CD4-positive, alpha-beta T cell (primary cell): ENCODE measurements at regions not wholly inside any gene's neighbourhood (a gene's known extent, or its start where the extent isn't known, plus 50 kb on each side); places are given as distances from the start of the nearest gene placed in this dataset.

Experiments
- ATAC-seq: fragments of 200-7000 bp; cut with Tn5 transposase; one replicate; pipeline ENCODE4 v1.10.0; 2022; ENCODE audit warnings: mild to moderate bottlenecking; ENCODE audit not compliant: poor library complexity
- CTCF ChIA-PET: fragments of 350-600 bp; sonication (Branson Sonifier 250); formaldehyde crosslinking; loops from one replicate; lab custom pipeline; 2021; ENCODE audit warnings: antibody characterized with exemption, inconsistent platforms; lab: Charles Lee
- POLR2A ChIA-PET: fragments of 350-600 bp; sonication (Branson Sonifier 250); formaldehyde crosslinking; loops from one replicate; lab custom pipeline; 2021; ENCODE audit warnings: antibody characterized with exemption, inconsistent platforms; lab: Charles Lee
- DNase-seq, 14 experiments: peaks; one replicate each; pipeline ENCODE4 v3.0.0-alpha.2; 2013 to 2020; ENCODE audit warnings: mixed read lengths in 2 of 14
- H3K27ac ChIP-seq, 2 donors: one replicate each; pipeline versions ENCODE4 v1.5.1 to v1.7.0; 2013; ENCODE audit warnings: low read length in 2 of 2, low read depth in 1 of 2, mild to moderate bottlenecking in 1 of 2
- H3K27me3 ChIP-seq, 2 experiments: 1 replicate in 1 of 2; 2 replicates in 1 of 2; pipeline versions ENCODE4 v1.6.1 to v1.7.0; 2013; ENCODE audit warnings: low read length in 2 of 2, control low read depth in 1 of 2, mild to moderate bottlenecking in 1 of 2, moderate library complexity in 1 of 2; ENCODE audit not compliant: insufficient read depth in 2 of 2, control insufficient read depth in 1 of 2
- H3K36me3 ChIP-seq: one replicate; pipeline ENCODE4 v1.6.1; 2013; ENCODE audit warnings: low read length, control low read depth; ENCODE audit not compliant: insufficient read depth
- H3K4me1 ChIP-seq: one replicate; pipeline ENCODE4 v1.6.1; 2013; ENCODE audit warnings: low read length, control low read depth; ENCODE audit not compliant: insufficient read depth
- H3K4me3 ChIP-seq: one replicate; pipeline ENCODE4 v1.5.1; 2013; ENCODE audit warnings: mild to moderate bottlenecking, low read length, moderate library complexity
- H3K9me3 ChIP-seq, 2 experiments: 1 replicate in 1 of 2; 2 replicates in 1 of 2; pipeline versions ENCODE4 v1.6.1 to v1.7.0; 2013; ENCODE audit warnings: low read length in 2 of 2, mild to moderate bottlenecking in 2 of 2, control low read depth in 1 of 2, moderate library complexity in 1 of 2; ENCODE audit not compliant: control insufficient read depth in 1 of 2, insufficient read depth in 1 of 2
- H3K27ac Mint-ChIP-seq: one replicate; pipeline ENCODE4 v1.8.0; 2020; ENCODE audit warnings: mixed read lengths
- H3K27me3 Mint-ChIP-seq: one replicate; pipeline ENCODE4 v1.8.0; 2021; ENCODE audit warnings: mixed read lengths
- H3K36me3 Mint-ChIP-seq: one replicate; pipeline ENCODE4 v1.8.0; 2021; ENCODE audit warnings: low read depth, mixed read lengths
- H3K4me1 Mint-ChIP-seq: one replicate; pipeline ENCODE4 v1.8.0; 2021; ENCODE audit warnings: low read depth, mixed read lengths
- H3K4me3 Mint-ChIP-seq: one replicate; pipeline ENCODE4 v1.8.0; 2020; ENCODE audit warnings: mild to moderate bottlenecking, mixed read lengths
- H3K9me3 Mint-ChIP-seq: one replicate; pipeline ENCODE4 v1.8.0; 2020; ENCODE audit warnings: mixed read lengths
- CTCF ChIP-seq: fragments of 200-600 bp; IDR thresholded peaks from one replicate; pipeline ENCODE4 v1.8.0; 2022; ENCODE audit warnings: antibody characterized with exemption, mild to moderate bottlenecking
- intact Hi-C, 2 experiments: fragments of 100-400 bp; cut with DNase I in 1 of 2; cut with micrococcal nuclease in 1 of 2; formaldehyde crosslinking; loops; one replicate each; pipeline versions ENCODE4 v1.15.1 to v1.9.0; 2023 to 2025; cut with DNase I, micrococcal nuclease

DNA sequence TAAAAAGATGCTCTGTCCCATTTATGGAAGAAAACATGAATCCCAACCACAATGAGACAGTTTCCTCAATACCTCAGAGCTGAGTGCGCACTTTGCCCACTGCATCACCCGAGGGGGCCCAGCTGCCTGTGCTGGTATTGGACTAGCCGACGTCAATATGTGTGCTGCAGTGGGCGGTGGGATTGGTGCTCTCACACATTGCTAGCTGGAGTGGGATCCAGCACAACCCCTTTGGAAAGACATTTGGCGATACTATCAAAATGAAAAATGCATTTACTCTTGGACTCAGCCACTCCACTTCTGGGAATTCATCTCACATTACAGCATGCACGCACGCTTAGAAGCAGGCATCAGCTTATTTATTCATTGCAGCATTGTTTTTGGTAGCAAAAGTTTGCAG is 289.2 kb upstream of the FOXF1 start:
- Histone ChIP-seq H3K27me3 (peaks cover 5 to 14% of the 10 kb centered on the region in 2 experiments), H3K36me3 (no peaks in the 10 kb centered on the region), H3K9me3 (peaks cover 0 to 7% of the 10 kb centered on the region in 2 experiments), H3K27ac (no peak overlapping the region), H3K4me3 (no peak overlapping the region), H3K4me1 (no peaks in the 10 kb centered on the region)
- peaks cover 36% of the 10 kb centered on the region for H3K27me3 Mint-ChIP-seq
- H3K4me3 Mint-ChIP-seq = no peak overlapping the region
- H3K27ac Mint-ChIP-seq = no peak overlapping the region
- DNase-seq (no peak), ATAC-seq (no peak)
- ChIA-PET CTCF (no interaction called here), POLR2A (no interaction called here)
- no peaks in the 10 kb centered on the region for H3K36me3 Mint-ChIP-seq
- no peaks in the 10 kb centered on the region for H3K9me3 Mint-ChIP-seq
- no peak for TF ChIP-seq CTCF
- intact Hi-C loops = no loop called here
- no peaks in the 10 kb centered on the region for H3K4me1 Mint-ChIP-seq

GRCh38 chr16:86222547-86222946 is 287.8 kb upstream of the FOXF1 start:
- TF ChIP-seq CTCF = no peak
- Histone ChIP-seq H3K27me3 (peaks cover 5 to 14% of the 10 kb centered on the region in 2 experiments), H3K4me3 (no peak overlapping the region), H3K9me3 (no peaks in the 10 kb centered on the region), H3K36me3 (no peaks in the 10 kb centered on the region), H3K27ac (no peak overlapping the region), H3K4me1 (no peaks in the 10 kb centered on the region)
- Mint-ChIP-seq H3K27me3 (peaks cover 40% of the 10 kb centered on the region), H3K36me3 (no peaks in the 10 kb centered on the region), H3K4me3 (no peak overlapping the region), H3K4me1 (no peaks in the 10 kb centered on the region), H3K9me3 (no peaks in the 10 kb centered on the region), H3K27ac (no peak overlapping the region)
- DNase-seq = no peak
- ATAC-seq = no peak
- intact Hi-C loops = no loop called here
- CTCF ChIA-PET = no interaction called here
- POLR2A ChIA-PET = no interaction called here

- H3K4me3 Mint-ChIP-seq = no peak overlapping the region
- Histone ChIP-seq H3K27me3 (peaks cover 5 to 14% of the 10 kb centered on the region in 2 experiments), H3K4me3 (no peak overlapping the region), H3K27ac (no peak overlapping the region), H3K36me3 (no peaks in the 10 kb centered on the region), H3K4me1 (no peaks in the 10 kb centered on the region), H3K9me3 (peaks cover 0 to 3% of the 10 kb centered on the region in 2 experiments)
- no peaks in the 10 kb centered on the region for H3K4me1 Mint-ChIP-seq
- H3K9me3 Mint-ChIP-seq = no peaks in the 10 kb centered on the region
- POLR2A ChIA-PET = no interaction called here
- intact Hi-C loops = no loop called here
- CTCF ChIA-PET = no interaction called here
- peaks cover 43% of the 10 kb centered on the region for H3K27me3 Mint-ChIP-seq
- DNase-seq (no peak), ATAC-seq (no peak)
- no peak for TF ChIP-seq CTCF
- H3K27ac Mint-ChIP-seq = no peak overlapping the region
- H3K36me3 Mint-ChIP-seq = no peaks in the 10 kb centered on the region
Measured at GRCh38 chr16:86222965-86223551, 287.3 kb upstream of the FOXF1 start.
